Lower leg skin (tissue), 3 donors: ENCODE measurements at regions not wholly inside any gene's neighbourhood (a gene's known extent, or its start where the extent isn't known, plus 50 kb on each side); places are given as distances from the start of the nearest gene placed in this dataset.

ENCODE experiments used
- CTCF ChIP-seq, 3 donors: fragments of 450-650 bp; IDR thresholded peaks; one replicate each; pipeline ENCODE4 v1.5.1; 2016; ENCODE audit warnings: antibody characterized with exemption in 3 of 3, mild to moderate bottlenecking in 3 of 3, moderate library complexity in 2 of 3
- POLR2A ChIP-seq, 2 donors: fragments of 450-650 bp; IDR thresholded peaks; one replicate each; pipeline ENCODE4 v1.6.1; 2016 to 2017; ENCODE audit warnings: antibody characterized with exemption in 2 of 2, mild to moderate bottlenecking in 1 of 2, moderate library complexity in 1 of 2

DNA sequence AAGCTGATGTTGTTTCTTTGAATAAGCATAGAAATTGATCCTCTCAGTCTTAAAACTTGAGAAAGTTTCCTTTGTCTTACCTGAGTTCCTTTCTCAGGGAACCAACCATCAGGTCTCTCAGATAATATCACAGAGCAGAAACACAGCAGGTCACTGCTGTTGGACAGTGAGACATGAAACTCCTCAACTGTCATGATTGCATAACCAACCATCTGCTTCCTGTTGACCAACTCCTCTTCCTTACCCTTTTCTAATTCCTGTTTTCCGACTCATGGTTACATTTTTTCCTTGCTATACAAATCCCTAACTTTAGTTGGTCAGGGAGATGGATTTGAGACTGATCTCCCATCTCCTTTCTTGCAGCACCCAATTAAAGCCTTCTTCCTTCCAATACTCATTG lies 845.3 kb downstream of the FAM181B start:
- TF ChIP-seq CTCF (IDR thresholded peaks at IDR 0.05) (no peak), POLR2A (IDR thresholded peaks at IDR 0.05) (no peak)
